ENCODE measurements at regions not wholly inside any gene's neighbourhood (a gene's known extent, or its start where the extent isn't known, plus 50 kb on each side); places are given as distances from the start of the nearest gene placed in this dataset.

DNA sequence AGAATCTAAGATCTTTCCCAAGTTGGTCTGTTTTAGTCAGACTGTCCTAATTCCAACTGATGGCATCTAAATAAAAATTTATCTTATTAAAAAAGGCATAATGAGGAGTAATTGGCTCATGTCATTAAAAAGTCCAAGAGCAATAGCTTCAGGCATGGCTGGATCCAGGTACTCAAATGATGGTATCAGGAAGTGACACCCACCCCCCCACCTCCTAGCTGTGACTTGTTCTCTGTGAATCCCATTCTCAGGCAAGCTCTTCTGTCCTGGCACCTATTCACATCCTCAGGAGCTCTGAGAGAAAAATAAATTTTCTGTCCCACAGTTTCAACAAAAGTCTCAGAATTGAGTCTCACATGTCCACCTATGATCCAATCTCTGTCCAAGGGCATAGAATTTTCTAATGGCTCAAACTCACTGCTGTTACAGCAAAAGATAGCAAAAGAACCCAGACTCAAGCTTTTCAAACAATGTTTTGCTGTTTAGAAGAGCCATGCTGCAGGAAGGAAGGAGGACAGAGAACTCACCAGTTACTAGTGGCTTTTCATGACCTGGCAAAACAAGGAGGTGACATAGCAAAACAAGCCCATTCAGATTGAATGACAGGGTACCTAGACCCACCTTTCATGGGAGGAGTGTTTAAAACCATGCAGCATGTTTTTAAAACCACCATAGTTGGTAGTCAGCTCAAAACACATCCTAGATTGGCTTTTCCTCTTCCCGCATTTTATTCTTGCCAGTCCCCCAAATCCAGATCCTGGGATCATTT lies 496.1 kb downstream of the PREX1 start:
- TF ChIP-seq, protein P1, sequence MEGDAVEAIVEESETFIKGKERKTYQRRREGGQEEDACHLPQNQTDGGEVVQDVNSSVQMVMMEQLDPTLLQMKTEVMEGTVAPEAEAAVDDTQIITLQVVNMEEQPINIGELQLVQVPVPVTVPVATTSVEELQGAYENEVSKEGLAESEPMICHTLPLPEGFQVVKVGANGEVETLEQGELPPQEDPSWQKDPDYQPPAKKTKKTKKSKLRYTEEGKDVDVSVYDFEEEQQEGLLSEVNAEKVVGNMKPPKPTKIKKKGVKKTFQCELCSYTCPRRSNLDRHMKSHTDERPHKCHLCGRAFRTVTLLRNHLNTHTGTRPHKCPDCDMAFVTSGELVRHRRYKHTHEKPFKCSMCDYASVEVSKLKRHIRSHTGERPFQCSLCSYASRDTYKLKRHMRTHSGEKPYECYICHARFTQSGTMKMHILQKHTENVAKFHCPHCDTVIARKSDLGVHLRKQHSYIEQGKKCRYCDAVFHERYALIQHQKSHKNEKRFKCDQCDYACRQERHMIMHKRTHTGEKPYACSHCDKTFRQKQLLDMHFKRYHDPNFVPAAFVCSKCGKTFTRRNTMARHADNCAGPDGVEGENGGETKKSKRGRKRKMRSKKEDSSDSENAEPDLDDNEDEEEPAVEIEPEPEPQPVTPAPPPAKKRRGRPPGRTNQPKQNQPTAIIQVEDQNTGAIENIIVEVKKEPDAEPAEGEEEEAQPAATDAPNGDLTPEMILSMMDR (IDR thresholded peaks at IDR 0.05): no peak

DNA sequence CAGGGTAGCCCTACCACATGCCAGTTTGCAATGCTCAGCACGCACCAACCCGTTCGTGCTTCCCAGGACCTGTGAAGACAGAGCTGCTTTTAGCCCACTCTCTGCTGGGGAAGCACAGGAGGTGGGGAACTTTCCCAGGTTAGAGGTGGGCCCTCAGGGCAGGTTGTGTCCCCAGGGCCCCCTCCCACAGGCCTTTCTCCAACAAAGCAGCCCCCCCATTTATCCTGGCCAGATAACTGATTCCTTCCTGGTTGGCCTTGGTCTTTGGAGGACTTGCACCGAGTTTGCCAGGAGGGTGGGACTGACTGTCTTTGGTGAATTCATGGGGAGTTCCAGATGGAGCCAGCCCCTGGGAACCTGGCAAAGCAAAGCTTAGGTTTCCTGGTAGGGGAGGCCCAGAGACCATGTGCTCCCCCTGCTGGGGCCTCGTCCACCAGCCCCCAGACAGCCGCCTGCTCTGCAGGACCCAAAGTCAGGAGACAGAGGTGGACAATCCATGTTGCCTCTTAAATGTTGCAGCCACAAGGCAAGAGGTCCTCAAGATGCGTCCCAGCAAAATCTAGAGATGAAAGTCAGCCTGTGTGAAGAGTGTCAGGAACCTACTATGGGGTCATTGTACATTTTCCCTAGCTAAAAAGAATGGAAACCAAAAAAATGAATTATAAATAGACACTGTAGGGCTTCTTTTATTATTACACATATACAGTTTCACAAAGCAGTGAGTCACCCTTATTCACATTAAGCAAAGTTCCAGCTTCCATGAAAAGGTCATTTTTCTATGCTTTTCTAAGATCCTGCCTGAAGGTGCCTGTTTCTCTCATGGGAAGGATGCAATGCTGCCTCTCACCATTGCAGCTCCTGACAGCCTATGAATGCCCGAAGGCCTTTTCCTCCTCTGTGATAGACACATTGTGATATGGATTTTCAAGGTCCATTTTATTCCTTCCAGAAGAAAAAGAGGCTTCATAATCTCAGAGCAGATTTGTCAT lies 497.8 kb downstream of the PREX1 start:
- TF ChIP-seq, protein P1 (IDR thresholded peaks at IDR 0.05): no peak

DNA sequence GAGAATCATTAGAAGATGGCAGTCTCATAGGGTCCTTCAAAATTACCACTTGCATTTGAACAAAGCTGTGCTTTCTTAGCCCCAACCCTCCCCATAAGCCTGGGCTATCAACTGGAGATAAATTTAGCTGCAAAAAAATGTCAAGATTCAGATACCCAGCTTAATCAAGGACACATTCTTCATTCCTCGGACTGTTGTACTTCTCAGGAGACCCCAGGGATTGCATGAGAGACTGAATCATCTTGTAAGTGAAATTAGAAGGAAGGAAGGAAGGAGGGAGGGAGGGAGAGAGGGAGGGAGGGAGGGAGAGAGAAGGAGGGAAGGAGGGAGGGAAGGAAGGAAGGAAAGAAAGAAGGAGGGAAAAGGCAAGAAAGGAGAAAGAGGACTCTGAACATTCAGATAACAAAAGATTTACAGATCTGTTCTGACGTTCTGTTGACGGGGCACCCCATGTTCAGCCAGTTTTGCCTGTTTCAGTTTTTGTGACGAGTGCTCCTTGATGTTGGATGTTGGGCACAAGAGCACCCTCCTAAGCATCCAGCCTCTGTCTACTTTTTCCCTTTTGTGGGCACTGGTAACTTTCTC lies 498.7 kb downstream of the PREX1 start:
- TF ChIP-seq, protein P1 (IDR thresholded peaks at IDR 0.05): no peak

DNA sequence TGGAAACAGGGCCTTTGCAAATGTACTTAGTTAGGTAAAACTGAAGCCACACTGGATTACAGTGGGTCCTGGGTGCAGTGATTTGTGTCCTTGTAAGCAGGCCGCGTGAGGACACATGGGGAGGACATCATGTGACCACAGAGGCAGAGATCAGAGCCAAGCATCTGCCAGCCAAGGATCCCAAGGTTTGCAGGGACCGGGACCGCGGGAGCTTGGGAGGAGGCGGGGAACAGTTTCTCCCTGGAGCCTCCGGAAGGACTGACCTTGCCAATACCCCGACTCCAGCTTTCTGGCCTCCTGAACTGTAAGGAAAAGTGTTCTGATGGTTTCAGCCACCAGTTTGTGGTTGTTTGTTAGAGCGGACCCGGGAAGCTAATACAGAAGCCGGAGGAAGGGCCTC lies 500.9 kb downstream of the PREX1 start:
- TF ChIP-seq, protein P1 (IDR thresholded peaks at IDR 0.05): no peak

DNA sequence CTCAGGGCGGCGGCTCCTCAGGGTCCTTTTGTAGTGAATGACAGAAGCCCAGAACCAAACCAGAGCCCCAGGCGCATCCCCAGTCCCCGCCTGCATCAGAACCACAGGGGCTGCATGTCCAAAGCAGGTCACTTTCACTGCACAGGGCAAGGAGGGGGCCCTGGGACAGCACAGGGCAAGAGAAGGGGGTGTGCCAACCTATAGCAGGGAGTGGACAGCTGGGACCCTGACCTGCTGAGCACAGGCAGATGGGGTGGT lies 501.4 kb downstream of the PREX1 start:
- TF ChIP-seq, protein P1 (IDR thresholded peaks at IDR 0.05): no peak

DNA sequence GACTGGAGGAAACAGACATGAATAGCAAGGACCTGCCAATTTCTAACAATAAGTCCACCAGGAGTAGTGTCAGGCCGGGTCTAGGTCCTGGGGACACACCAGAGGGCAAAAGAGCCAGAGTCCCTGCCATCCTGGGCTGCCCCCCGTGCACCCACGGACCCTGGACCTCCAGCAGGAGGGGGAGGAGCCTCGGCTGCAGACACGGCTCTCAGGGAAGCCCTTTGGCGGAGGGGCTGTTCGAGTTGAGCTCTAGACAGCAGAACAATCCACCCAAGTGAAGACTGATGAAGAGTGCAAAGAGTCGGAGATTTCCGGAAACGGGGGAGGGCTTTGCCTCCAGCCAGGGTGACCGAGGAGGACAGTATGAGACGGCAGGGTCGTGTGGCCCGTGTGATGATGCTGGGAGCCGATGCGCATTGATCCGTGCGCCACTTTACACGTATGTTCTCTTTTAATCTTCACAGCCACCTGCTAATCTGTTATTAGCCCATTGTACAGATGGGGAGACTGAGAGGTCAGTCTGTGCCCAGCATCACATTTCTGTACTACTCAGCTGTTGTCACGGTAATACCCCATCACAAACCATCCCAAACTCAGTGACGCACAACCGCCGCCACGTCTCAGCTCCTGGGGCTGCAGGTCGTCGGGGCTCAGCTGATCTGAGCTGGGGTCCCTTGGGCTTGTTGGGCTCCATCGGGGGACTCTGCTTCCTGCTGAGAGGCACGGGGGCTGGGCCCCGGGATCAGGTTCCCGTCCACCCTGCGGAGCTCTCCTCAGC lies 502.0 kb downstream of the PREX1 start:
- TF ChIP-seq, protein P1 (IDR thresholded peaks at IDR 0.05): no peak

DNA sequence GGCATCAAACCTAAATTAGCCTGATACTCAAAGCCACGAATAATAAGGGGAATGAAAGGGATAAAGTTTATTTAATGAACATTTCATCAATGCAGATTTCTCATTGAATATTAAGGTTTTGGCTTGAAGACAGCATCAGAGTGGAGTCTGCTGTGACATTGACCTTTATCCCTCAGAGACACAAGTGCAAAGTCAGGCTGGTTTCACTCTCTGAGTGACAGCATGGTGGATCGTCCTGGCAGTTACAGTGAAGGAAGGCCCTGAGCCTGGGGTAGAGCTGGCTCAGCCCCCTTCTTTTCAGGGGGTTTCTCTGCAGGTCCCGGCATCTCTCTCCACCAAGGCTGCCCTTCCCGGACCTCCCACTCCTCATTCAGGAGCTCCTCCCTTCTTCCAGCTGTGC lies 503.1 kb downstream of the PREX1 start:
- TF ChIP-seq, protein P1 (IDR thresholded peaks at IDR 0.05): no peak
